Subcutaneous abdominal adipose tissue (tissue), 5 donors: ENCODE measurements at regions not wholly inside any gene's neighbourhood (a gene's known extent, or its start where the extent isn't known, plus 50 kb on each side); places are given as distances from the start of the nearest gene placed in this dataset.

Source experiments
- H3K27ac ChIP-seq: one replicate; pipeline ENCODE4 v1.7.0; 2013; ENCODE audit warnings: low read depth, mild to moderate bottlenecking, inconsistent platforms, low read length, moderate library complexity
- H3K27me3 ChIP-seq, 5 donors: one replicate each; pipeline ENCODE4 v1.7.0; 2013; ENCODE audit warnings: low read length in 5 of 5, inconsistent platforms in 1 of 5; ENCODE audit not compliant: control insufficient read depth in 5 of 5, insufficient read depth in 4 of 5
- H3K36me3 ChIP-seq, 5 donors: one replicate each; pipeline ENCODE4 v1.7.0; 2013; ENCODE audit warnings: low read length in 5 of 5; ENCODE audit not compliant: control insufficient read depth in 5 of 5, insufficient read depth in 5 of 5
- H3K4me1 ChIP-seq, 5 donors: one replicate each; pipeline ENCODE4 v1.7.0; 2013; ENCODE audit warnings: low read length in 5 of 5, mild to moderate bottlenecking in 3 of 5, moderate library complexity in 1 of 5; ENCODE audit not compliant: control insufficient read depth in 5 of 5, insufficient read depth in 5 of 5
- H3K4me3 ChIP-seq, 5 donors: one replicate each; pipeline ENCODE4 v1.7.0; 2013; ENCODE audit warnings: low read length in 5 of 5, low read depth in 1 of 5
- H3K9ac ChIP-seq, 5 donors: one replicate each; pipeline ENCODE4 v1.7.0; 2013; ENCODE audit warnings: low read length in 5 of 5, mild to moderate bottlenecking in 4 of 5, moderate library complexity in 3 of 5
- H3K9me3 ChIP-seq, 5 donors: one replicate each; pipeline ENCODE4 v1.7.0; 2013; ENCODE audit warnings: low read length in 5 of 5; ENCODE audit not compliant: control insufficient read depth in 5 of 5
- donor health status: healthy.
- donor health status: healthy.
- donor health status: healthy.
- donor health status: healthy.
- donor health status: healthy.

- no peak overlapping the region for H3K9ac ChIP-seq
- H3K4me3 ChIP-seq = no peak overlapping the region
- H3K27me3 ChIP-seq = no peaks in the 10 kb centered on the region
- no peak overlapping the region for H3K27ac ChIP-seq
- no peaks in the 10 kb centered on the region for H3K4me1 ChIP-seq
- no peaks in the 10 kb centered on the region for H3K9me3 ChIP-seq
- no peaks in the 10 kb centered on the region for H3K36me3 ChIP-seq
Measured at GRCh38 chr12:91940826-91941570, 204.6 kb downstream of the BTG1 start.

- Histone ChIP-seq H3K4me1 (no peaks in the 10 kb centered on the region), H3K27me3 (no peaks in the 10 kb centered on the region), H3K9ac (no peak overlapping the region), H3K27ac (no peak overlapping the region), H3K36me3 (no peaks in the 10 kb centered on the region), H3K9me3 (no peaks in the 10 kb centered on the region), H3K4me3 (no peak overlapping the region)
Measured at GRCh38 chr12:91940322-91940721, 205.3 kb downstream of the BTG1 start.

GRCh38 chr12:91937706-91938105, 207.9 kb downstream of the BTG1 start:
- Histone ChIP-seq H3K9ac (no peak overlapping the region), H3K4me1 (no peaks in the 10 kb centered on the region), H3K4me3 (no peak overlapping the region), H3K27me3 (no peaks in the 10 kb centered on the region), H3K27ac (no peak overlapping the region), H3K36me3 (no peaks in the 10 kb centered on the region), H3K9me3 (no peaks in the 10 kb centered on the region)

GRCh38 chr12:91937009-91937408, 208.6 kb downstream of the BTG1 start:
- no peak overlapping the region for H3K27ac ChIP-seq
- no peak overlapping the region for H3K9ac ChIP-seq
- H3K36me3 ChIP-seq = no peaks in the 10 kb centered on the region
- H3K4me3 ChIP-seq = no peak overlapping the region
- no peaks in the 10 kb centered on the region for H3K9me3 ChIP-seq
- no peaks in the 10 kb centered on the region for H3K27me3 ChIP-seq
- H3K4me1 ChIP-seq = no peaks in the 10 kb centered on the region

- Histone ChIP-seq H3K4me3 (no peak overlapping the region), H3K27me3 (no peaks in the 10 kb centered on the region), H3K36me3 (no peaks in the 10 kb centered on the region), H3K9me3 (no peaks in the 10 kb centered on the region), H3K9ac (no peak overlapping the region), H3K27ac (no peak overlapping the region), H3K4me1 (peaks cover 0 to 5% (median 0%) of the 10 kb centered on the region in 5 donors)
Measured at GRCh38 chr12:91935296-91935695, 210.3 kb downstream of the BTG1 start.

GRCh38 chr12:91931111-91931510, 214.5 kb downstream of the BTG1 start:
- H3K4me3 ChIP-seq = no peak overlapping the region
- no peaks in the 10 kb centered on the region for H3K36me3 ChIP-seq
- H3K4me1 ChIP-seq = peaks cover 0 to 5% (median 0%) of the 10 kb centered on the region in 5 donors
- no peak overlapping the region for H3K9ac ChIP-seq
- H3K9me3 ChIP-seq = no peaks in the 10 kb centered on the region
- no peak overlapping the region for H3K27ac ChIP-seq
- H3K27me3 ChIP-seq = no peaks in the 10 kb centered on the region

- Histone ChIP-seq H3K27me3 (no peaks in the 10 kb centered on the region), H3K9me3 (no peaks in the 10 kb centered on the region), H3K9ac (no peak overlapping the region), H3K36me3 (no peaks in the 10 kb centered on the region), H3K4me1 (peaks cover 0 to 5% (median 0%) of the 10 kb centered on the region in 5 donors), H3K27ac (no peak overlapping the region), H3K4me3 (no peak overlapping the region)
Measured at GRCh38 chr12:91928501-91928900, 217.1 kb downstream of the BTG1 start.

GRCh38 chr12:91926848-91927247, 218.8 kb downstream of the BTG1 start:
- no peak overlapping the region for H3K9ac ChIP-seq
- H3K27ac ChIP-seq = no peak overlapping the region
- peaks cover 0 to 14% (median 7%) of the 10 kb centered on the region in 5 donors for H3K4me1 ChIP-seq
- H3K27me3 ChIP-seq = no peaks in the 10 kb centered on the region
- no peak overlapping the region for H3K4me3 ChIP-seq
- no peaks in the 10 kb centered on the region for H3K9me3 ChIP-seq
- no peaks in the 10 kb centered on the region for H3K36me3 ChIP-seq

- Histone ChIP-seq H3K27me3 (no peaks in the 10 kb centered on the region), H3K27ac (no peak overlapping the region), H3K36me3 (no peaks in the 10 kb centered on the region), H3K4me3 (no peak overlapping the region), H3K9ac (no peak overlapping the region), H3K4me1 (peaks cover 0 to 11% (median 7%) of the 10 kb centered on the region in 5 donors), H3K9me3 (no peaks in the 10 kb centered on the region)
Measured at GRCh38 chr12:91924827-91925226, 220.8 kb downstream of the BTG1 start.

- Histone ChIP-seq H3K4me1 (peaks cover 0 to 11% (median 7%) of the 10 kb centered on the region in 5 donors), H3K27me3 (no peaks in the 10 kb centered on the region), H3K27ac (no peak overlapping the region), H3K36me3 (no peaks in the 10 kb centered on the region), H3K9me3 (no peaks in the 10 kb centered on the region), H3K9ac (no peak overlapping the region), H3K4me3 (no peak overlapping the region)
Measured at GRCh38 chr12:91923864-91924263, 221.8 kb downstream of the BTG1 start.
